A549 (cell line): ENCODE measurements at regions not wholly inside any gene's neighbourhood (a gene's known extent, or its start where the extent isn't known, plus 50 kb on each side); places are given as distances from the start of the nearest gene placed in this dataset.

ENCODE experiments used
- BCL3 ChIP-seq: fragments of >200 bp; sonication (Bioruptor Twin); formaldehyde crosslinking; IDR thresholded peaks from 3 replicates; pipeline ENCODE4 v1.6.1; 2016
- BHLHE40 ChIP-seq: IDR thresholded peaks from 2 replicates; pipeline ENCODE4 v1.6.1; 2012; ENCODE audit warnings: low read depth, low read length, inconsistent platforms
- CEBPB ChIP-seq, 2 experiments: fragments of >200 bp in 1 of 2; sonication (Bioruptor Twin) in 1 of 2; formaldehyde crosslinking in 1 of 2; IDR thresholded peaks; 2 replicates each; pipeline ENCODE4 v1.6.1; 2012 to 2016
- CTCF ChIP-seq: fragments of >200 bp; sonication (Bioruptor Twin); formaldehyde crosslinking; IDR thresholded peaks from 3 replicates; pipeline ENCODE4 v1.5.1; 2016
- MAFK ChIP-seq: fragments of 450-650 bp; IDR thresholded peaks from 2 replicates; pipeline ENCODE4 v1.6.1; 2014; ENCODE audit not compliant: partially characterized antibody
- MAZ ChIP-seq: fragments of 150-350 bp; IDR thresholded peaks from 2 replicates; pipeline ENCODE4 v1.6.1; 2014; ENCODE audit warnings: antibody characterized with exemption, low read depth, low read length, borderline replicate concordance
- MYC ChIP-seq: IDR thresholded peaks from 2 replicates; pipeline ENCODE4 v1.6.1; 2012; ENCODE audit warnings: mild to moderate bottlenecking, inconsistent platforms, low read length, improper control_type of control experiment, borderline replicate concordance
- POLR2A ChIP-seq: IDR thresholded peaks from 2 replicates; pipeline ENCODE4 v1.6.1; 2012; ENCODE audit warnings: mild to moderate bottlenecking, low read length

GRCh38 chr6:140809694-140810101, 1323.0 kb upstream of the GJE1 start:
- TF ChIP-seq BHLHE40 (no peak), MAFK (no peak), CTCF (no peak), MYC (no peak), BCL3 (no peak), CEBPB (IDR thresholded peaks at IDR 0.05) (no peak), POLR2A (no peak), MAZ (no peak)
